CD4-positive, alpha-beta T cell (primary cell): ENCODE measurements at regions not wholly inside any gene's neighbourhood (a gene's known extent, or its start where the extent isn't known, plus 50 kb on each side); places are given as distances from the start of the nearest gene placed in this dataset.

ENCODE experiments used
- ATAC-seq: fragments of 200-7000 bp; cut with Tn5 transposase; one replicate; pipeline ENCODE4 v1.10.0; 2022; ENCODE audit warnings: mild to moderate bottlenecking; ENCODE audit not compliant: poor library complexity
- CTCF ChIA-PET: fragments of 350-600 bp; sonication (Branson Sonifier 250); formaldehyde crosslinking; loops from one replicate; lab custom pipeline; 2021; ENCODE audit warnings: antibody characterized with exemption, inconsistent platforms; lab: Charles Lee
- POLR2A ChIA-PET: fragments of 350-600 bp; sonication (Branson Sonifier 250); formaldehyde crosslinking; loops from one replicate; lab custom pipeline; 2021; ENCODE audit warnings: antibody characterized with exemption, inconsistent platforms; lab: Charles Lee
- DNase-seq, 14 experiments: peaks; one replicate each; pipeline ENCODE4 v3.0.0-alpha.2; 2013 to 2020; ENCODE audit warnings: mixed read lengths in 2 of 14
- H3K27ac ChIP-seq, 2 donors: one replicate each; pipeline versions ENCODE4 v1.5.1 to v1.7.0; 2013; ENCODE audit warnings: low read length in 2 of 2, low read depth in 1 of 2, mild to moderate bottlenecking in 1 of 2
- H3K27me3 ChIP-seq, 2 experiments: 1 replicate in 1 of 2; 2 replicates in 1 of 2; pipeline versions ENCODE4 v1.6.1 to v1.7.0; 2013; ENCODE audit warnings: low read length in 2 of 2, control low read depth in 1 of 2, mild to moderate bottlenecking in 1 of 2, moderate library complexity in 1 of 2; ENCODE audit not compliant: insufficient read depth in 2 of 2, control insufficient read depth in 1 of 2
- H3K36me3 ChIP-seq: one replicate; pipeline ENCODE4 v1.6.1; 2013; ENCODE audit warnings: low read length, control low read depth; ENCODE audit not compliant: insufficient read depth
- H3K4me1 ChIP-seq: one replicate; pipeline ENCODE4 v1.6.1; 2013; ENCODE audit warnings: low read length, control low read depth; ENCODE audit not compliant: insufficient read depth
- H3K4me3 ChIP-seq: one replicate; pipeline ENCODE4 v1.5.1; 2013; ENCODE audit warnings: mild to moderate bottlenecking, low read length, moderate library complexity
- H3K9me3 ChIP-seq, 2 experiments: 1 replicate in 1 of 2; 2 replicates in 1 of 2; pipeline versions ENCODE4 v1.6.1 to v1.7.0; 2013; ENCODE audit warnings: low read length in 2 of 2, mild to moderate bottlenecking in 2 of 2, control low read depth in 1 of 2, moderate library complexity in 1 of 2; ENCODE audit not compliant: control insufficient read depth in 1 of 2, insufficient read depth in 1 of 2
- H3K27ac Mint-ChIP-seq: one replicate; pipeline ENCODE4 v1.8.0; 2020; ENCODE audit warnings: mixed read lengths
- H3K27me3 Mint-ChIP-seq: one replicate; pipeline ENCODE4 v1.8.0; 2021; ENCODE audit warnings: mixed read lengths
- H3K36me3 Mint-ChIP-seq: one replicate; pipeline ENCODE4 v1.8.0; 2021; ENCODE audit warnings: low read depth, mixed read lengths
- H3K4me1 Mint-ChIP-seq: one replicate; pipeline ENCODE4 v1.8.0; 2021; ENCODE audit warnings: low read depth, mixed read lengths
- H3K4me3 Mint-ChIP-seq: one replicate; pipeline ENCODE4 v1.8.0; 2020; ENCODE audit warnings: mild to moderate bottlenecking, mixed read lengths
- H3K9me3 Mint-ChIP-seq: one replicate; pipeline ENCODE4 v1.8.0; 2020; ENCODE audit warnings: mixed read lengths
- intact Hi-C, 2 experiments: fragments of 100-400 bp; cut with DNase I in 1 of 2; cut with micrococcal nuclease in 1 of 2; formaldehyde crosslinking; loops; one replicate each; pipeline versions ENCODE4 v1.15.1 to v1.9.0; 2023 to 2025; cut with DNase I, micrococcal nuclease
- TF ChIP-seq, protein P1 (sequence below): fragments of 200-600 bp; IDR thresholded peaks from one replicate; pipeline ENCODE4 v1.8.0; 2022; ENCODE audit warnings: antibody characterized with exemption, mild to moderate bottlenecking

DNA sequence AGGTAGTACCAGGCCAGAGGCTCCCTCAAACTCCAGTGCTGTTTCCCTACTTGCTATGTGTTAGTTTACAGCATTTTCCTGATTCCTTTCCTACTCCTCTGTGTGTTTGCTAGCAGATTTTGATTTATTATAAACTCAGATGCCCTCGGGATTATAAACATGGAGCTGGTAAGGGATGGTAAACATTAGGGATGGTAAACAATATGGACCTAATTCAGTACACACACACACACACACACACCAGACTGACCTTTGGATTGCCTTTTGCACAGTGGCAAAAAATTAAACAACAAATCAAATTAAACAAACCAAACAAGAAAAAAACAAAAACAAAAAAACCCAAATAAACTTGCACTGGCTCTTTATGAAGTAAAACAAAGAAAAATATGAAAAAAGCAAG, 55.4 kb upstream of the ACVR1 start:
- Mint-ChIP-seq H3K36me3 (no peaks in the 10 kb centered on the region), H3K4me3 (no peak overlapping the region), H3K27ac (no peak overlapping the region), H3K4me1 (peaks cover 15% of the 10 kb centered on the region), H3K27me3 (no peaks in the 10 kb centered on the region), H3K9me3 (no peaks in the 10 kb centered on the region)
- Histone ChIP-seq H3K4me1 (no peaks in the 10 kb centered on the region), H3K4me3 (no peak overlapping the region), H3K27me3 (no peaks in the 10 kb centered on the region), H3K36me3 (no peaks in the 10 kb centered on the region), H3K9me3 (no peaks in the 10 kb centered on the region), H3K27ac (no peak overlapping the region)
- intact Hi-C loops = no loop called here
- ATAC-seq (no peak), DNase-seq (no peak)
- ChIA-PET POLR2A (interaction anchor here (1.2 kb wide), 1 partner anchor 13 kb away, joined by 3 read pairs; no protein-coding TSS in a partner anchor), CTCF (interaction anchor here (1.0 kb wide), 2 partner anchors 18 to 63 kb away, joined by 3 read pairs; no protein-coding TSS in a partner anchor)
- TF ChIP-seq, protein P1, sequence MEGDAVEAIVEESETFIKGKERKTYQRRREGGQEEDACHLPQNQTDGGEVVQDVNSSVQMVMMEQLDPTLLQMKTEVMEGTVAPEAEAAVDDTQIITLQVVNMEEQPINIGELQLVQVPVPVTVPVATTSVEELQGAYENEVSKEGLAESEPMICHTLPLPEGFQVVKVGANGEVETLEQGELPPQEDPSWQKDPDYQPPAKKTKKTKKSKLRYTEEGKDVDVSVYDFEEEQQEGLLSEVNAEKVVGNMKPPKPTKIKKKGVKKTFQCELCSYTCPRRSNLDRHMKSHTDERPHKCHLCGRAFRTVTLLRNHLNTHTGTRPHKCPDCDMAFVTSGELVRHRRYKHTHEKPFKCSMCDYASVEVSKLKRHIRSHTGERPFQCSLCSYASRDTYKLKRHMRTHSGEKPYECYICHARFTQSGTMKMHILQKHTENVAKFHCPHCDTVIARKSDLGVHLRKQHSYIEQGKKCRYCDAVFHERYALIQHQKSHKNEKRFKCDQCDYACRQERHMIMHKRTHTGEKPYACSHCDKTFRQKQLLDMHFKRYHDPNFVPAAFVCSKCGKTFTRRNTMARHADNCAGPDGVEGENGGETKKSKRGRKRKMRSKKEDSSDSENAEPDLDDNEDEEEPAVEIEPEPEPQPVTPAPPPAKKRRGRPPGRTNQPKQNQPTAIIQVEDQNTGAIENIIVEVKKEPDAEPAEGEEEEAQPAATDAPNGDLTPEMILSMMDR = no peak

DNA sequence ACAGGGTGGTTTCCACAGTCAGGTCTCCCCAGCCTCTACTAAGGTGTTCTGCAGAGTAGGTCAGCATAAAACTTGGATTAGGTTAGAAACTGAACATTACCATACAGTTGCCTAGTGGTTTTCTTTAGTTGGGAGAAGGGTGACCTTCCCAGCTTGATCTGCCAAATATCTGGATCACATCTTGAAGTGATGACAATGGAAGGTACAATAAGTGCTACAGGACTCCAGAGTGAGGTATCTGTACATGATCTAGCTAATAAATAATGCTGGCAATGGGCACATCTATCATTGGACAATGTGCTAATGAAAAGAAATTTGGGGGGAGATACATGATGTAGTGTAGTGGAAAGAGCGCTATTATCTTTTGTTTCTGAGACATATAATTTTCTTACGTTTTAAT, 54.6 kb upstream of the ACVR1 start:
- TF ChIP-seq, protein P1 = no peak
- Mint-ChIP-seq H3K36me3 (no peaks in the 10 kb centered on the region), H3K4me3 (no peak overlapping the region), H3K4me1 (peaks cover 7% of the 10 kb centered on the region), H3K27me3 (no peaks in the 10 kb centered on the region), H3K9me3 (no peaks in the 10 kb centered on the region), H3K27ac (no peak overlapping the region)
- Histone ChIP-seq H3K9me3 (no peaks in the 10 kb centered on the region), H3K27me3 (no peaks in the 10 kb centered on the region), H3K27ac (no peak overlapping the region), H3K36me3 (no peaks in the 10 kb centered on the region), H3K4me3 (no peak overlapping the region), H3K4me1 (no peaks in the 10 kb centered on the region)
- no peak for DNase-seq
- POLR2A ChIA-PET = no interaction called here
- ATAC-seq = no peak
- intact Hi-C loops = no loop called here
- CTCF ChIA-PET = interaction anchor here (1.0 kb wide), 2 partner anchors 19 to 62 kb away, joined by 3 read pairs; no protein-coding TSS in a partner anchor

DNA sequence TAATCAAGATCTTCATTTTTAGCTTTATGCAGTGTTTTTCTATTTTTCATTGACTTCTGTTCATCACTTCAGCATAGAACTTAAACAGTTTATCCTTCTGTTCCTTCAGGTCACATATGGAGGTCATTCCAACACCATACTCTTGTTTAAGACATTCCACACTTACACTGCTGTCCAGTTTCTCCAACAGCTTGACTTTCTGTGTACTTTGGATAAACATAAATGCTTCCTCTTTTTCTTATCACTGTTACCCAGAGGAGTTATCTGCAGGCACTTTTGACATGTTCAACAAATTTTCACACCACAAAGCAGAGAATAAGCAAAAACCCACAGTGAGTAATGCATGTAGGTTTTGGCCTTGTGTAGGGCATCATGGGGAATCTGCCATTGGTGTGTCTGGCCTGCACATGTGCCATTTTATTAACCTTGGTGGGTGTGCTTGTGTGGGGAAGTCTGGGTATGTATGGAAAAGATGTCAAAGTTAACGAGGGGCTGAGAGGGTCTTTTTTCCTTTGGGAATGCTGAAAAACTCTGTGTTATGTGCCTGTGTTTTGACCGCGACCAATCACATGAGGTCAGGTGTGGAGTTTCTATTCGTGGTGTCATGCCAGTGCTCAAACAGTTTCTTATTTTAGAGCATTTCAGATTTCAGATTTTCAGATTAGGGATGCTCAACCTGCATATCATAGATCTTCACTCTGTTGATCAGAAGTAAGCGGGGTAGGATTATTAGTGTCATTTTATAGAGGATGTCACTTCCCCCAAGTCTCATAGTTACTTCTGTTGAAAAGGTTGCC, 53.9 kb upstream of the ACVR1 start:
- CTCF ChIA-PET = no interaction called here
- no peak for DNase-seq
- Mint-ChIP-seq H3K27ac (no peak overlapping the region), H3K27me3 (no peaks in the 10 kb centered on the region), H3K9me3 (no peaks in the 10 kb centered on the region), H3K4me3 (no peak overlapping the region), H3K36me3 (no peaks in the 10 kb centered on the region), H3K4me1 (peaks cover under 1% of the 10 kb centered on the region)
- POLR2A ChIA-PET = no interaction called here
- intact Hi-C loops = no loop called here
- Histone ChIP-seq H3K4me3 (no peak overlapping the region), H3K27ac (no peak overlapping the region), H3K36me3 (no peaks in the 10 kb centered on the region), H3K9me3 (no peaks in the 10 kb centered on the region), H3K27me3 (no peaks in the 10 kb centered on the region), H3K4me1 (no peaks in the 10 kb centered on the region)
- ATAC-seq = no peak
- TF ChIP-seq, protein P1 = no peak
